CD4-positive, alpha-beta memory T cell (primary cell): ENCODE measurements at regions not wholly inside any gene's neighbourhood (a gene's known extent, or its start where the extent isn't known, plus 50 kb on each side); places are given as distances from the start of the nearest gene placed in this dataset.

Experiments
- CTCF ChIA-PET: fragments of 350-600 bp; sonication (Branson Sonifier 250); formaldehyde crosslinking; loops from one replicate; lab custom pipeline; 2021; ENCODE audit warnings: inconsistent platforms; ENCODE audit not compliant: partially characterized antibody; lab: Charles Lee
- POLR2A ChIA-PET: fragments of 350-600 bp; sonication (Branson Sonifier 250); formaldehyde crosslinking; loops from one replicate; lab custom pipeline; 2021; ENCODE audit not compliant: partially characterized antibody; lab: Charles Lee
- DNase-seq, 5 donors: peaks; one replicate each; pipeline versions ENCODE4 v3.0.0 to v3.0.0-alpha.2; 2020 to 2022; ENCODE audit warnings: mixed read lengths in 1 of 5
- H3K27ac ChIP-seq: one replicate; pipeline ENCODE4 v1.7.0; 2013; ENCODE audit warnings: low read depth, low read length
- H3K27me3 ChIP-seq: 2 replicates; pipeline ENCODE4 v1.7.0; 2013; ENCODE audit warnings: mild to moderate bottlenecking, low read length, moderate library complexity; ENCODE audit not compliant: insufficient read depth
- H3K36me3 ChIP-seq: 2 replicates; pipeline ENCODE4 v1.7.0; 2013; ENCODE audit warnings: mild to moderate bottlenecking, low read length, moderate library complexity; ENCODE audit not compliant: insufficient read depth
- H3K4me1 ChIP-seq: 2 replicates; pipeline ENCODE4 v1.7.0; 2013; ENCODE audit warnings: mild to moderate bottlenecking, low read length, moderate library complexity; ENCODE audit not compliant: insufficient read depth
- H3K4me3 ChIP-seq, 2 donors: one replicate each; pipeline ENCODE4 v1.7.0; 2013; ENCODE audit warnings: low read length in 2 of 2, mild to moderate bottlenecking in 1 of 2
- H3K9me3 ChIP-seq, 2 donors: one replicate each; pipeline ENCODE4 v1.7.0; 2013; ENCODE audit warnings: low read length in 2 of 2, control low read depth in 1 of 2; ENCODE audit not compliant: control insufficient read depth in 1 of 2
- H3K27ac Mint-ChIP-seq, 7 donors: one replicate each; pipeline ENCODE4 v1.8.0; 2020 to 2021; ENCODE audit warnings: mixed read lengths in 7 of 7, mild to moderate bottlenecking in 6 of 7, inconsistent platforms in 3 of 7, moderate library complexity in 3 of 7
- H3K27me3 Mint-ChIP-seq, 2 donors: one replicate each; pipeline ENCODE4 v1.8.0; 2020 to 2021; ENCODE audit warnings: mixed read lengths in 2 of 2
- H3K36me3 Mint-ChIP-seq, 2 donors: one replicate each; pipeline ENCODE4 v1.8.0; 2020 to 2021; ENCODE audit warnings: mixed read lengths in 2 of 2, inconsistent platforms in 1 of 2, mild to moderate bottlenecking in 1 of 2
- H3K4me1 Mint-ChIP-seq, 4 donors: one replicate each; pipeline ENCODE4 v1.8.0; 2020 to 2021; ENCODE audit warnings: mixed read lengths in 4 of 4, mild to moderate bottlenecking in 1 of 4
- H3K4me3 Mint-ChIP-seq, 8 donors: one replicate each; pipeline ENCODE4 v1.8.0; 2020 to 2021; ENCODE audit warnings: mixed read lengths in 8 of 8, mild to moderate bottlenecking in 7 of 8, moderate library complexity in 6 of 8, inconsistent platforms in 3 of 8
- H3K9me3 Mint-ChIP-seq, 8 donors: one replicate each; pipeline ENCODE4 v1.8.0; 2020 to 2021; ENCODE audit warnings: mixed read lengths in 8 of 8, mild to moderate bottlenecking in 5 of 8, inconsistent platforms in 3 of 8, moderate library complexity in 1 of 8
- intact Hi-C: fragments of 100-400 bp; cut with micrococcal nuclease; formaldehyde crosslinking; loops from one replicate; pipeline ENCODE4 v1.15.1; 2023

DNA sequence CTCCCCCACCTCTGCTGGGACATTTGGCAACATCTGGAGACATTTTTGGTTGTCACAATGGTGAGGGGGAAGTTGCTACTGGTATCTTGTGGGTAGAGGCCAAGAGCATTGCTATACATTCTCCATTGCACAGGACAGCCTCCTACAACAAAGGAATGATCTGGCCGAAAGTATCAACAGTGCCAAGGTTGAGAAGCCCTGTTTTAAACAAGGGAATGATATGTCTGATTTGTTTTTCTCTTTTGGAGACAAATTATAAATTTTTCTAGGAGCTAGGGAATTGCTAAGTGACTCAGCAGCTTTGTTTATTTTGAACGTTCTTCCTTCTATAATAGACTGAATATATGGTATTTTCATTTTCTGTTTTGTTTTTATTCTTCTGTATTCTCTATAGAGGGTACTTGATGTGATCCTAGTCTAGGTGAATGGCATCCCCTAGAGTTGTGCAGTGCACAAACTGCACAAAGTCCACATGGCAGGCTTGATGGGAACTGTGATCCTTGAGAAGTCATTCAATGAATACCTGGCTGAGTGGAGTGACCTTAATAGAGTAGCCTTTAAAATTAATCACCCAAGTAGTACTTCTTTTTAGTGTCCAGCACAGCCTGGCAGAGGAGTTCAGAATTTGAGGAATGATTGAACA is 288.6 kb upstream of the USP24 start:
- Histone ChIP-seq H3K27me3 (peaks cover 5% of the 10 kb centered on the region), H3K27ac (no peak overlapping the region), H3K4me1 (no peaks in the 10 kb centered on the region), H3K36me3 (no peaks in the 10 kb centered on the region), H3K9me3 (no peaks in the 10 kb centered on the region), H3K4me3 (no peak overlapping the region)
- no peak for DNase-seq
- intact Hi-C loops, result no loop called here
- CTCF ChIA-PET, result no interaction called here
- no peak overlapping the region for H3K4me3 Mint-ChIP-seq
- no peaks in the 10 kb centered on the region for H3K4me1 Mint-ChIP-seq
- H3K9me3 Mint-ChIP-seq, result no peaks in the 10 kb centered on the region
- H3K36me3 Mint-ChIP-seq, result no peaks in the 10 kb centered on the region
- H3K27ac Mint-ChIP-seq, result no peak overlapping the region
- H3K27me3 Mint-ChIP-seq, result peaks cover 12 to 23% of the 10 kb centered on the region in 2 donors
- POLR2A ChIA-PET, result no interaction called here

DNA sequence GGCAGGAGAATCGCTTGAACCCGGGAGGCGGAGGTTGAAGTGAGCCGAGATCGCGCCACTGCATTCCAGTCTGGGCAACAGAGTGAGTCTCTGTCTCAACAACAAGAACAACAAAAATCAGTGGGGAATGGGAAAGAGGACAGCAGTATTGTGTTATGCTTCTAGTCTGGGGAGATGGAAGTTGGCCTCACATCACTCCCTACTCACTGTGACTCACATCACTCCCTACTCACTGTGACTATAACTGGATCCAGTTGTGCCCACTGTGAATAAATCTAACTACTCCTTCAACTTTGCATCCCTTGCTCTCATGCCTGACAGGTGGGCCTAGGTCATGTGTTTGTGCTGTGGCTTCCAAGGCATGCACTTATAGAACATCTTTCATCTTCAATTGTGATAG is 285.4 kb upstream of the USP24 start:
- H3K27me3 Mint-ChIP-seq, result peaks cover 10 to 16% of the 10 kb centered on the region in 2 donors

DNA sequence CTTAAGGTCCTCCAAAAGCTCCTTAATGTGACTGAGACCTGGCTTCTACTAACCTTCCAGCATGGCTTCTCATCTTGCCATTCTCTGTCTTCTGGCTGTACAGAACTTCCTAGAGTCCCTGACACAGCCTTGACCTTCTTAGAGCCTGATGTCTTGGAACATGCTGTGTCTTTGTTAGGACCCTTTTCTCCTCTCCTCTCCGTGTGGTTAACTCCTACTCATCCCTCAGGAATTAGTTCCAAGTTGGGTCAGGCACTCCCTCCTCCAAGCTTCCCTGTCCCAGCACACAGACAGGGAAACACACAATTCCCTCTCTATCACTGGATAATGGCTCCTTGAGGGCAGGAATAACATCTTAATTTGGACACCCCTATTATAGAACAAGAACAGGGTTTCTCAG is 275.4 kb upstream of the USP24 start:
- no peak overlapping the region for H3K27ac Mint-ChIP-seq
- H3K9me3 Mint-ChIP-seq, result peaks cover 0 to 10% (median 0%) of the 10 kb centered on the region in 8 donors
- H3K27me3 Mint-ChIP-seq, result peaks cover 0 to 6% of the 10 kb centered on the region in 2 donors
- no peaks in the 10 kb centered on the region for H3K9me3 ChIP-seq
- intact Hi-C loops, result no loop called here
- no peak for DNase-seq
- no peaks in the 10 kb centered on the region for H3K4me1 Mint-ChIP-seq
- no peak overlapping the region for H3K4me3 ChIP-seq
- ChIA-PET CTCF (interaction anchor here (1.5 kb wide), 1 partner anchor 11 kb away, joined by 4 read pairs; no protein-coding TSS in a partner anchor), POLR2A (no interaction called here)
- H3K36me3 Mint-ChIP-seq, result no peaks in the 10 kb centered on the region
- H3K4me1 ChIP-seq, result no peaks in the 10 kb centered on the region
- H3K27me3 ChIP-seq, result no peaks in the 10 kb centered on the region
- no peak overlapping the region for H3K4me3 Mint-ChIP-seq
- no peaks in the 10 kb centered on the region for H3K36me3 ChIP-seq
- no peak overlapping the region for H3K27ac ChIP-seq

More for the DNA sequence above, 285.4 kb upstream of the USP24 start:
- Mint-ChIP-seq H3K4me1 (no peaks in the 10 kb centered on the region), H3K9me3 (peaks cover 0 to 2% (median 0%) of the 10 kb centered on the region in 8 donors), H3K4me3 (no peak overlapping the region), H3K36me3 (no peaks in the 10 kb centered on the region), H3K27ac (no peak overlapping the region)
- intact Hi-C loops, result no loop called here
- POLR2A ChIA-PET, result no interaction called here
- Histone ChIP-seq H3K4me1 (no peaks in the 10 kb centered on the region), H3K9me3 (no peaks in the 10 kb centered on the region), H3K36me3 (no peaks in the 10 kb centered on the region), H3K27me3 (peaks cover 3% of the 10 kb centered on the region), H3K27ac (no peak overlapping the region), H3K4me3 (no peak overlapping the region)
- CTCF ChIA-PET, result no interaction called here
- no peak for DNase-seq

DNA sequence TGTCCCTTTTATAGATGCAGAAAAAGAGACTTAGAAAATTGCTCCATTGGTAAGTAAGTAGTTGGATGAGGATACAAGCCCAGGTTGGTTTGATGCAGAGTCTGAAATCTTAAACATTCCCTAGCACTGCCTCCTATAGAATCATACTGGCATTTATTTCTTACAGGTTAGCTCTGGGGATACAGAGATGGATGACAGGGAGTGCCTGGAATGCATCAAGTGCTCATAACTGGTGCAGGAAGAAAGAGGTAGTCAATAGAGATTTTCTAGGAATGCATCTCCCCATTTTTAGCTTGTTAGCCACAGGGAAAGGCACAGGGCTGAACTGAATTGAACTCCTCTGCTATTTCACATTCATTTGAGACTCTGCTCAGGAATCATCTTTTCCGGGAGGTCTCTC is 269.0 kb upstream of the USP24 start:
- CTCF ChIA-PET, result no interaction called here

DNA sequence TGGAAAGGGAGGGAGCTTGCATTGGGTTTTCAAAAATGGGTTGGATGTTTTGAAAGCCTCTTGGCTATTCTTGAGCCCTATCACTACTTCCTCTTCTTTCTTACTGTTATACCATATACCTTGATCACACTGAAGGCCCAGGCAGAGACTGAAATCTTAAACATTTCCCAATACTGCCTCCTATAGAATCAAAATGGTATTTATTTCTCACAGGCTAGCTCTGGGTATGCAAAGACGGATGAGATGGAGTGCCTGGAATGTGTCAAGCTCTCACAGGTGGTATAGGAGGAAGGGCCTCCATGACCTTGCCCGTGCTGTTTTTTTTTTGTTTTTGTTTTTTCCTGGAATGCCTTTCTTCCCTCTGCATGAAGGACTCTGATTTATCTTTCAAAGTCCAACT is 268.4 kb upstream of the USP24 start:
- peaks cover 0 to 2% (median 0%) of the 10 kb centered on the region in 8 donors for H3K9me3 Mint-ChIP-seq
- POLR2A ChIA-PET, result no interaction called here

More for the DNA sequence above, 269.0 kb upstream of the USP24 start:
- H3K4me1 Mint-ChIP-seq, result no peaks in the 10 kb centered on the region
- peaks cover 2 to 12% of the 10 kb centered on the region in 2 donors for H3K27me3 Mint-ChIP-seq
- intact Hi-C loops, result no loop called here
- POLR2A ChIA-PET, result no interaction called here
- Histone ChIP-seq H3K36me3 (no peaks in the 10 kb centered on the region), H3K9me3 (no peaks in the 10 kb centered on the region), H3K4me3 (no peak overlapping the region), H3K27me3 (no peaks in the 10 kb centered on the region), H3K4me1 (no peaks in the 10 kb centered on the region), H3K27ac (no peak overlapping the region)
- peaks cover 0 to 2% (median 0%) of the 10 kb centered on the region in 8 donors for H3K9me3 Mint-ChIP-seq
- H3K4me3 Mint-ChIP-seq, result no peak overlapping the region
- no peak for DNase-seq
- H3K36me3 Mint-ChIP-seq, result no peaks in the 10 kb centered on the region
- no peak overlapping the region for H3K27ac Mint-ChIP-seq

DNA sequence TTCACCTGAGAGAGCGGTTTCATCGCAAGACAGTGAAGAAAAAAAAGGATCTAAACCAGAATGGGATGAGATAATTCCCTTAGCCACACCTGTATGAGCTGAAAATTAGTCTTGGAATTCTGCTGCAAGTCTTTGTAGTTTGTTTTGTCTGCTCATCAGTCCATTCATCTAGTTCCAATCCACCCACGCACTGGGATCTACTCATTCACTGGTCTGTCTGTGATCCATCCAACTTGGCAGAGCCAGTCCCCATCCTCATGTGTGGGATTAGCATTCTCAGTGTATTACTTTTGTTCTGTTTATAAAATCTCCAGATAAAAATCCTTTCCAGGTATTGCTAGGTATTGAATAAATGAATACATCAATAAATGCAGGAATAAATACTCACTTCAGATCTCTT is 266.5 kb upstream of the USP24 start:
- Mint-ChIP-seq H3K4me3 (no peak overlapping the region), H3K27me3 (peaks cover 4 to 16% of the 10 kb centered on the region in 2 donors), H3K27ac (no peak overlapping the region), H3K4me1 (no peaks in the 10 kb centered on the region), H3K9me3 (peaks cover 0 to 2% (median 0%) of the 10 kb centered on the region in 8 donors), H3K36me3 (no peaks in the 10 kb centered on the region)
- Histone ChIP-seq H3K27me3 (no peaks in the 10 kb centered on the region), H3K27ac (no peak overlapping the region), H3K9me3 (no peaks in the 10 kb centered on the region), H3K36me3 (no peaks in the 10 kb centered on the region), H3K4me1 (no peaks in the 10 kb centered on the region), H3K4me3 (no peak overlapping the region)
- no peak for DNase-seq
- POLR2A ChIA-PET, result no interaction called here
- intact Hi-C loops, result no loop called here
- CTCF ChIA-PET, result no interaction called here

More for the DNA sequence above, 268.4 kb upstream of the USP24 start:
- CTCF ChIA-PET, result no interaction called here
- Mint-ChIP-seq H3K4me1 (no peaks in the 10 kb centered on the region), H3K27ac (no peak overlapping the region), H3K36me3 (no peaks in the 10 kb centered on the region), H3K4me3 (no peak overlapping the region), H3K27me3 (peaks cover 2 to 12% of the 10 kb centered on the region in 2 donors)
- no peak overlapping the region for H3K4me3 ChIP-seq
- H3K27me3 ChIP-seq, result no peaks in the 10 kb centered on the region
- no peak for DNase-seq
- intact Hi-C loops, result no loop called here
- no peaks in the 10 kb centered on the region for H3K36me3 ChIP-seq
- no peak overlapping the region for H3K27ac ChIP-seq
- no peaks in the 10 kb centered on the region for H3K9me3 ChIP-seq
- H3K4me1 ChIP-seq, result no peaks in the 10 kb centered on the region

DNA sequence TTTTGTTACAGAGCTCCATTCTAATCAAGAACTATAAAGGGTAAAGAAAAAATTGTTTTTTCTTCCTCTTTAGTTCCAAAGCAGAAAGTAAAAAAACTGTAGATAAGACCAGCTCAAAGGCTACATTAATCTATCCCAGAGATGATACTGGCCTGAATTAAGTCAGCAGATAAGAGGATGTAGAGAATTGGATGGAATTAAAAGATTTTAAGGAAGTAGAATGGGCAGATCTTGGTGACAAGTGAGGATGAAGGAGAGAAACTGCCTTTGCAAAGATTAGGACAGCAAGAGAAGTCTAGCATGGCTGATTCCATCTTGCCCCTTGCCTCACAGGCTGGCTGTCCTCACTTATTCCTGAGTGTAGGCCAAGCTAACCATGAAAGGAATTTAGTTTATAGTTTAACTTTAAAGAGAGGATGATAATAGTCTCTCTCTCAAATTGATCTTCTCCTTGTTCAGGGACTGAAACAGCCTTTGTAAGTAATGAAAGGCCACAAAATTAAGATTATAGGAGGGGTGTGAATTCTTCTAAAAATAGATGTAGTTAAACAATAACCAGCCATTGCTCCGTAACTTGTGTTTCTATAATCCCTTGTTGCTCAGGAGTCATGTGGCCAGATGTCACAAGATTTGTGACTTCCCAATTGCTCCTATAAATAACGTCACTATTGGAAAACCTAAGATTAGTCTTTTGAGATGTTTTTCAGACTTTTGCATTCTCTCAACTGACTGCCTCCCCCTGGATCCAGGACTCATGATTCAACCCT is 265.0 kb upstream of the USP24 start:
- no peak overlapping the region for H3K4me3 Mint-ChIP-seq
- H3K27me3 Mint-ChIP-seq, result peaks cover 6 to 13% of the 10 kb centered on the region in 2 donors
- no peaks in the 10 kb centered on the region for H3K27me3 ChIP-seq
- H3K4me1 Mint-ChIP-seq, result no peaks in the 10 kb centered on the region
- POLR2A ChIA-PET, result no interaction called here
- H3K4me3 ChIP-seq, result no peak overlapping the region
- peaks cover 0 to 1% (median 0%) of the 10 kb centered on the region in 8 donors for H3K9me3 Mint-ChIP-seq
- H3K36me3 ChIP-seq, result no peaks in the 10 kb centered on the region
- no peaks in the 10 kb centered on the region for H3K36me3 Mint-ChIP-seq
- H3K27ac Mint-ChIP-seq, result no peak overlapping the region
- H3K9me3 ChIP-seq, result no peaks in the 10 kb centered on the region
- intact Hi-C loops, result no loop called here
- no peaks in the 10 kb centered on the region for H3K4me1 ChIP-seq
- H3K27ac ChIP-seq, result no peak overlapping the region
- no peak for DNase-seq
- CTCF ChIA-PET, result interaction anchor here (1.1 kb wide), 1 partner anchor 11 kb away, joined by 4 read pairs; no protein-coding TSS in a partner anchor
